GM12874 (cell line): ENCODE measurements at regions not wholly inside any gene's neighbourhood (a gene's known extent, or its start where the extent isn't known, plus 50 kb on each side); places are given as distances from the start of the nearest gene placed in this dataset.

Source experiments
- TF ChIP-seq, protein P1 (sequence below): IDR thresholded peaks from 2 replicates; pipeline ENCODE4 v1.5.1; 2011; ENCODE audit warnings: low read depth, mild to moderate bottlenecking, control low read depth, low read length, moderate library complexity; ENCODE audit not compliant: insufficient read depth

DNA sequence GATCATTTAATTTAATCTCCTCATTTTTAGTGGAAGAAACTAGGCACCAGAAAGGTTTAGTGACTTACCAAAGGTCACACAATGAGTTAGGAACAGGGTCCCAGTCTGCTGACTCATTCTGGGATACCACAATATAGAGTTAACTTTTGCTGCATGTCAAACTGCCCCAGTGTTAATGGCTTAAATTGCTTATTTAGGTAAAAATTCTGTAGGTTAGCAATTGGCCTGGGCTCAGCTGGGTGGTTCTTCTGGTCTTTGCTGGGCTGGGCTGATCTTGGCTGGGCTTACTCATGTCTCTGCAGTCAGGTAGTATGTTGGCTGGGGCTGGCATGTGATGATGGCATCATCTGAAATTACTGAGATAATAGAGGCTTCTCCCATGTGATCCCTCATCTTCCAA, 111.6 kb downstream of the EMX2 start:
- TF ChIP-seq, protein P1, sequence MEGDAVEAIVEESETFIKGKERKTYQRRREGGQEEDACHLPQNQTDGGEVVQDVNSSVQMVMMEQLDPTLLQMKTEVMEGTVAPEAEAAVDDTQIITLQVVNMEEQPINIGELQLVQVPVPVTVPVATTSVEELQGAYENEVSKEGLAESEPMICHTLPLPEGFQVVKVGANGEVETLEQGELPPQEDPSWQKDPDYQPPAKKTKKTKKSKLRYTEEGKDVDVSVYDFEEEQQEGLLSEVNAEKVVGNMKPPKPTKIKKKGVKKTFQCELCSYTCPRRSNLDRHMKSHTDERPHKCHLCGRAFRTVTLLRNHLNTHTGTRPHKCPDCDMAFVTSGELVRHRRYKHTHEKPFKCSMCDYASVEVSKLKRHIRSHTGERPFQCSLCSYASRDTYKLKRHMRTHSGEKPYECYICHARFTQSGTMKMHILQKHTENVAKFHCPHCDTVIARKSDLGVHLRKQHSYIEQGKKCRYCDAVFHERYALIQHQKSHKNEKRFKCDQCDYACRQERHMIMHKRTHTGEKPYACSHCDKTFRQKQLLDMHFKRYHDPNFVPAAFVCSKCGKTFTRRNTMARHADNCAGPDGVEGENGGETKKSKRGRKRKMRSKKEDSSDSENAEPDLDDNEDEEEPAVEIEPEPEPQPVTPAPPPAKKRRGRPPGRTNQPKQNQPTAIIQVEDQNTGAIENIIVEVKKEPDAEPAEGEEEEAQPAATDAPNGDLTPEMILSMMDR = no peak

DNA sequence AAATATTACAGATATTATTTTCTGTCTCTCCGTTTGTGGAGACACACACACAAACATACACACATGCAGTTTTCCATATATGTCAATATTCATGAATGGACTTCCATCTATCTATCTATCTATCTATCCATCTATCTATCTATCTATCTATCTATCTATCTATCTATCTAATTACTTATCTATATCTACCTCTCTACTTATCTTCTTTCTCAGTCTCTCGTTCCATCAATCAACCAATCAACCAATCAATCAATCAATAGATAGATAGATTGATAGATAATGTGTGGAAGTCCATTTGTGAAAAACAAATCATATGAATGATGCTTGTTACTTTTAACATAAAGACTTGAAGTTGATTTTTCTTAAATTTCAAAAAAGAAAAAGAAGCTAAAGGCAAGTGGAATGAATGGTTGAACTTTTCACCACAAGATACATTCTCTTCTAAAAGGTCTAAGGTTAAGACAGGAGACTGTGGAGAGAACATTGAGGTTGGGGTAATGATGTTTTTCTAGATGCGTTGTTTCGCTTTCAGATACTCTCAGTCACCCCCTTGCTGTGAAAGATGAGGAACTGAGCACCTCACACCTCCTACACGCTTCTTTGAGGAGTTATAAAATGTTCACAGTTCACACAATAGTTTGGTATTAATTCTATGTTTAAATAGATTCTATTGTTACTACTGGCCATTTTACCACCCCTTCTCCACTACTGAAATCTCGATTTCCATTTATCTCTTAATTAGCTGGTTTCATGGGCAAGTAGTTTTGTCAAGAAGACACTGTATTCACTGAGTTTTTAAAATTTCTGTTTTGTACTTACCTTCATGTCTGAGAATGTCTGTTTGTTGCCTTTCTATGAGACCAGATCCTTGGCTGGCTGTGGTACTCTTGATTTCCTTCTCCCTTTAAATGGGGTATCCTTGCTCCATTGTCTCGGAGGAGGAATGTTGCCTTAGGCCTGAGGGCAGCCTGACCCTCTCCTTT, 114.1 kb downstream of the EMX2 start:
- TF ChIP-seq, protein P1 = no peak

DNA sequence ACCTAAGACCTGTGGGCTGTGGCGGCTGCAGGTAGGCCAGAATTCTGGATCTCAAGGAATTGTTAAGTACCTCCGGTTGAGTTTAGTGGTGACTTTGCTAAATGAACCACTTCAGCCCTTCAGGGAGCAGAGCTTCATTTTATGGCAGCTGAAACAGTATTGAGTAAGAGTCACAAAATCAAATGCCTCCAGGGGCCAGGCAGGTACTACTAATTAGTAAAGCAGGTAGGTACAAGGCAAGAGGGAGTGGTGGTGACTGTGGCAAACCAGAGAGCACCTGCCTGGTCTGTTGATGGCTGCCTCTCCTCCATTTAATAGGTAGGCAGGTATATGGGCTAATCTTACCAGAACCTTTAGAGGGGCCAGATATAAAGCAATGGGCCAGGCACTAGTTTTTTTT, 118.8 kb downstream of the EMX2 start:
- TF ChIP-seq, protein P1 = no peak

DNA sequence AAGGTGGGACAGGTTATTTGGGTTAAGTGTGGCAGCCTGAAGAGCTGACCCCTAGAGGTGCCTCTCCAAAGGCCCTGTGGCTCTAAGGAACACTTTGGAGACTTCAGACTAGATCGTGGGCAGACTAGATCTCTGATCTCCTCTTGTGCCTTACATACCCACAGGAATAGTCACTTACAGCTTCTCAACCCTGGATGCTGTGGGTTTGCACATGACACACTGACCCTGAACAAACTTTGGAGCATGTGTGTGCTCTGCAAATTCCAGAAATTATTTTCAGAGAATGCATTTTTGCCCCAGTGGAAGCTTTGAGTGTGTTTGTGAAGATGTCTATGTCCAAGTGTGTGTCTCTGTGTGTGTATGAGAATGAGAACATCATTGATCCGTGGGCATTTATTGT, 119.6 kb downstream of the EMX2 start:
- TF ChIP-seq, protein P1 = no peak

DNA sequence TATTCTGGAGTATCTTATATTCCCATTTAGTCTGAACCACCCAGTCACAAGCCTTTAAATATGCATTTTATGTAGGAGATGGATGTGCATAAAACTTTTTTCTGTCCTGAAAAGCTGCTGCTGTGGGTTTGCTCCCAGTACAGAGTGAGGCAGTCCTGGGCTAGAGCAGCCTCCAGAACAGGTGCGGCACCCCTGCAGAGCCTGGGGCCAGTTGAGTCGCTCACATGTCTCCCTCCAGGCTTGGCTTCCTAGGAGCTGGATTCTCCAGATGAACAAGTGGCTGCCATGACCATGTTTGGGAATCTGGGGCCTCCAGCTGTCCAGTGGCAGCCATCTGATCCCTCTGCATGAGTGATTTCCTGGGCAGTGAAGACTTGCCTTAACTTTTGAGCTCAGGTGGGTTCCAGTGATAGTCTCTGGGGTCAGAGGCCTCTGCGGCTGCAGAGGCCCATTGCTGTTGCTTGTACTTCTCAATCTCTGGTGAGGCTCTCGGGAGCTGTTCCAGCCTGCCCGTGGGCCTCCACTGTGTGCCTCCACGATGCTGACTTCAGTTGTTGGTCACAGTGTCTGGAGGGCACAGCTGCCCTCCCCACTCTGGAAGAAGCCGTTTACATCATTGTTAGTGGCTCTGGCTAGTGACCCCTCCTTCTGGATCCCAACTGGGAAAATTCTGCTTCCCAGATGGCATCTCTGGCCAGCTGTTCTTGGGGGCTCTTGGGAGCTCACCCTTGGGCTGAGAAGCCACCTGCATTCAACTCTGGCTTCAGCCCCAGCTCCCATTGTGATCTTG, 120.4 kb downstream of the EMX2 start:
- TF ChIP-seq, protein P1 = no peak

DNA sequence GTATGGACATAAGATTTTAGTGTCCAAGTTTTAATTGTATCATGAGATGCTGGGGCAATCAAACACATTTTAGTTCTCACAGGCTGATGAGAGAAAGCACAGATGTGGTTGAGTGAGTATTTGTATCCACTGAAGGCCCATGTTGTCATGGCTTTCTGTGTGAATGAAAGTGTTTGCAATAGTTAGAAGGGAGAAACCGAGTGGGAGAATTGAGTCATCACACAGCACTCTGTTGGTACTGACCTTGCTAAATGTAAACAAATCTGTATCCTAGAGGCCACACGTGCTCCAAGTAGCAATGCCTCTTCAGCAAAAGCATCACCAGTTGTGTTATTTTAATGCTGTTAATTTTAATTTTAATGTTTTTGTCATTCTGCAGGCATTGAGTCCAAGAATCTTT, 121.2 kb downstream of the EMX2 start:
- TF ChIP-seq, protein P1 = no peak

DNA sequence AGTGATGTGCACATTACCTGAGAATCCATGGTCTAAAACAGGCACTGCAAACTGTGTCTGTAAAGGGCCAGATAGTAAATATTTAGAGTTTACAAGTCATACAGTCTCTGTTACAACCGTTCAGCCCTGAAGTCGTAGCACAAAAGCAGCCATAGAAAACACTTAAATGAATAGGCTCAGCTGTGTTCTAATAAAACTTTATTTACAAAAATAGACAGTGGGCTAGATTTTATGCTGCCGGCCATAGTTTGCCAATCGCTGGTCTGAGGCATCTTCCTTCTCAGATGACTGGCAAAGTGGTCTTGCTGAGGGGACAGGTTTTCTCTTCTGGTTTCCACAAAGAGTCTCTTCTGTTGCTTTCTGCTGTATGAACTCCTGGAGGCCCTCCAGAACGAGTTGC, 121.7 kb downstream of the EMX2 start:
- TF ChIP-seq, protein P1 = no peak
